ENCODE measurements at regions not wholly inside any gene's neighbourhood (a gene's known extent, or its start where the extent isn't known, plus 50 kb on each side); places are given as distances from the start of the nearest gene placed in this dataset.

GRCh38 chr9:88791105-88791805 is 200.0 kb upstream of the S1PR3 start:
- TF ChIP-seq CTCF (IDR thresholded peaks at IDR 0.05) (no peak), POLR2A (IDR thresholded peaks at IDR 0.05; ENCODE audit: low read depth) (no peak), POLR2AphosphoS5 (IDR thresholded peaks at IDR 0.05) (peak; percentile 74 to 82)
